ENCODE measurements at regions not wholly inside any gene's neighbourhood (a gene's known extent, or its start where the extent isn't known, plus 50 kb on each side); places are given as distances from the start of the nearest gene placed in this dataset.

- TF ChIP-seq, protein P1, sequence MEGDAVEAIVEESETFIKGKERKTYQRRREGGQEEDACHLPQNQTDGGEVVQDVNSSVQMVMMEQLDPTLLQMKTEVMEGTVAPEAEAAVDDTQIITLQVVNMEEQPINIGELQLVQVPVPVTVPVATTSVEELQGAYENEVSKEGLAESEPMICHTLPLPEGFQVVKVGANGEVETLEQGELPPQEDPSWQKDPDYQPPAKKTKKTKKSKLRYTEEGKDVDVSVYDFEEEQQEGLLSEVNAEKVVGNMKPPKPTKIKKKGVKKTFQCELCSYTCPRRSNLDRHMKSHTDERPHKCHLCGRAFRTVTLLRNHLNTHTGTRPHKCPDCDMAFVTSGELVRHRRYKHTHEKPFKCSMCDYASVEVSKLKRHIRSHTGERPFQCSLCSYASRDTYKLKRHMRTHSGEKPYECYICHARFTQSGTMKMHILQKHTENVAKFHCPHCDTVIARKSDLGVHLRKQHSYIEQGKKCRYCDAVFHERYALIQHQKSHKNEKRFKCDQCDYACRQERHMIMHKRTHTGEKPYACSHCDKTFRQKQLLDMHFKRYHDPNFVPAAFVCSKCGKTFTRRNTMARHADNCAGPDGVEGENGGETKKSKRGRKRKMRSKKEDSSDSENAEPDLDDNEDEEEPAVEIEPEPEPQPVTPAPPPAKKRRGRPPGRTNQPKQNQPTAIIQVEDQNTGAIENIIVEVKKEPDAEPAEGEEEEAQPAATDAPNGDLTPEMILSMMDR (IDR thresholded peaks at IDR 0.05) = no peak
- TF ChIP-seq POLR2AphosphoS5 (IDR thresholded peaks at IDR 0.05) = no peak
Measured at GRCh38 chr7:68529221-68529620, 1069.1 kb upstream of the AUTS2 start.
